GM20000 (cell line): ENCODE measurements at regions not wholly inside any gene's neighbourhood (a gene's known extent, or its start where the extent isn't known, plus 50 kb on each side); places are given as distances from the start of the nearest gene placed in this dataset.

ENCODE experiments used
- DNase-seq: peaks from one replicate; pipeline ENCODE4 v3.0.0; 2012; ENCODE audit warnings: low spot score
- TF ChIP-seq, protein P1 (sequence below): IDR thresholded peaks from 2 replicates; pipeline ENCODE4 v1.5.1; 2012; ENCODE audit warnings: mild to moderate bottlenecking, control low read depth; ENCODE audit errors: extremely low read depth, missing control alignments

DNA sequence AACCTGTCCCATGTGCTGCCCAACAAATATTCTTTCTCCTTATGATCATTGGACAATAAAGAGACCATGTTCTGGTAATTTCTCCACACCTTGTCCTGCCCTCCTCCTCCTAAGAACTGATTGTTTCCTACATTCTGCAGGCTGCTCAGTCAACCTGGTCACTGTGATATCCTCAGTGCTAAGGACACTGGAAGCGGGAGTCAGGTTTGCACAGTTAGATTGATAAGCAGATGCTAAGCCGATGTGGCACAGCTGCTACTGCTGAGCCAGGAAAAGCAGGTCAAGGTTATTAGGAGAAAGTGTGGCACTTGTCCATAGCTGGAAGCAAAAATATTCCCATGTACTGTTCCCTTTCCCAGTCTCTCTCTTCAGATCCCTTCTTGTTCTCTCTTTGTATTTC lies 154.8 kb downstream of the TFAP2B start:
- TF ChIP-seq, protein P1, sequence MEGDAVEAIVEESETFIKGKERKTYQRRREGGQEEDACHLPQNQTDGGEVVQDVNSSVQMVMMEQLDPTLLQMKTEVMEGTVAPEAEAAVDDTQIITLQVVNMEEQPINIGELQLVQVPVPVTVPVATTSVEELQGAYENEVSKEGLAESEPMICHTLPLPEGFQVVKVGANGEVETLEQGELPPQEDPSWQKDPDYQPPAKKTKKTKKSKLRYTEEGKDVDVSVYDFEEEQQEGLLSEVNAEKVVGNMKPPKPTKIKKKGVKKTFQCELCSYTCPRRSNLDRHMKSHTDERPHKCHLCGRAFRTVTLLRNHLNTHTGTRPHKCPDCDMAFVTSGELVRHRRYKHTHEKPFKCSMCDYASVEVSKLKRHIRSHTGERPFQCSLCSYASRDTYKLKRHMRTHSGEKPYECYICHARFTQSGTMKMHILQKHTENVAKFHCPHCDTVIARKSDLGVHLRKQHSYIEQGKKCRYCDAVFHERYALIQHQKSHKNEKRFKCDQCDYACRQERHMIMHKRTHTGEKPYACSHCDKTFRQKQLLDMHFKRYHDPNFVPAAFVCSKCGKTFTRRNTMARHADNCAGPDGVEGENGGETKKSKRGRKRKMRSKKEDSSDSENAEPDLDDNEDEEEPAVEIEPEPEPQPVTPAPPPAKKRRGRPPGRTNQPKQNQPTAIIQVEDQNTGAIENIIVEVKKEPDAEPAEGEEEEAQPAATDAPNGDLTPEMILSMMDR = no peak
- no peak for DNase-seq

GRCh38 chr6:50974319-50974718 lies 155.6 kb downstream of the TFAP2B start:
- TF ChIP-seq, protein P1 = no peak
- DNase-seq = no peak

DNA sequence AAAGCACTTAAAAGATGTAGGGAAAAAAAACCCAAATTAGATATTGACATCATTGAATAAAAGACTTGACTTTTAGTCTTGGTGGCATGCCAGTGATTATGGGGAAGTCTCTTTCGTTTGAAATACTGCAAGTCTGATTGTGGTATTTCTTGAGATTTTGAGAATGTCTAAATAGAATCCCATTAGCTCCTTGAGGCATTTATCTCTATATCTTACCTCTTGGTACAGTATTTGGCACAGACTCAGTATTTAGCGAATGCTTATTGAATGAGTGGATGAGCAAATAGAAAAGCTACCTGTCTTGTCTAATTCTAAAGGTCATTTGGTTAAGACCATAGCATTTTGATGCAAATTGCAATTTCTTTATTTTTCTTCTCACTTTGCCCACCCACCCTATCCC lies 156.5 kb downstream of the TFAP2B start:
- no peak for DNase-seq
- TF ChIP-seq, protein P1 = no peak

- DNase-seq = no peak
- TF ChIP-seq, protein P1 = no peak
Measured at GRCh38 chr6:50976907-50977306, 158.2 kb downstream of the TFAP2B start.

DNA sequence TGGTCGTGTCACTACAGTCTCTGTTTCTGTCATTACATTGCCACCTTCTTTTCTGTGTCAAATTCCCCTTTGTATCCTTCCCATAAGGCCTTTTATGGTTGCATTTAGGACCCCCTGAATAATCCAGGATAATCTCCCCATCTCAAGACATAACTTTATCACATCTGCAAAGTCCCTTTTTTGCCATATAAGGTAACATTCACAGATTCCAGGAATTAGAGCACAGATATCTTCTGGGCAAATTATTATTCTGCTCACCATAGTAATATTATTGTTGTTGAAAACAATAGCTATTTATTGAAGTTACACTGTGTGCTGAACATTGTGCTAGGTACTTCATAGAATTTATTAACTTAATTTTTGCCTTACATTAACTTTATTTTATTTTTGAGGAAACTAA lies 159.1 kb downstream of the TFAP2B start:
- no peak for DNase-seq
- TF ChIP-seq, protein P1 = no peak

DNA sequence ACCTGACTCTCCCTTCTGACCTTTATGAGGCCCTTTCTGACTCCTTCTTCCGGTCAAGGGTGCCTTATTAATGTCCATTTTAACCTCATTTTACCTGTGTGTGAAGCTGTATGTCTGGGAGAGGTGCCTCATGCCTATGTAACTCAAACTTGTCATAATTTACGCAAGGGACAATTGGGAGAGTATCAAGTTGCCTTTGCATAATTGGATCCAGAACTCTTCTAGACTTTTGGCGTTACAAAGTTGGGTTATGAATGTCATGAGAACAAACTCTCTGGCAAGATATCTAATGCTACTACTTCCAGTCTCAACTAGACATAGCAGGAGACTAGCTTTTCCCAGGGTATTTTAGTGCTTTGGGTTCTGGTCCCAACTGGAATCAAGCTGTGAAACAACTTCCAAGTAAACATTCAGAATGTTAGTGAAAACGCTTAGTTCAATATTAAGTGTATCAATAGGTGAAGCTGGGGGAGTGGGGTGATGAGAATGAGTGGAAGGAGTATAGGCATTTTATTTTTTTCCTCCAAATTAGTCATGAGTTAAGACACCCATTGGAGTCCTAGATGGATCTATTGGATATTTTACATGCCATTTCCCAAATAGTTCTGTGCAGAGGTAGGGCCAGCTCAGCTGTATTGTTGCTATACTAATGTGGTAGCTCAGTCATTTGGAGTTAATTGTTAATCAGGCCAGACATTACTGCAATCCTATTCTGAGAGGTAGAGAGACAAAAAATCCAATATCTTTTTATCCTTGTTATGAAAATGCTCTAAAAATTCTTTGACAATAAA lies 159.9 kb downstream of the TFAP2B start:
- TF ChIP-seq, protein P1 = no peak
- DNase-seq = no peak

GRCh38 chr6:50979171-50979525 lies 160.5 kb downstream of the TFAP2B start:
- DNase-seq = no peak

More at GRCh38 chr6:50979171-50979525, 160.5 kb downstream of the TFAP2B start:
- TF ChIP-seq, protein P1 = no peak
